Left lobe of liver (tissue), 2 donors: ENCODE measurements at regions not wholly inside any gene's neighbourhood (a gene's known extent, or its start where the extent isn't known, plus 50 kb on each side); places are given as distances from the start of the nearest gene placed in this dataset.

Experiments used
- ATAC-seq: fragments of 200-7000 bp; cut with Tn5 transposase; one replicate; pipeline ENCODE4 v1.9.1; 2020; ENCODE audit warnings: mild to moderate bottlenecking, moderate library complexity
- DNase-seq: peaks from one replicate; pipeline ENCODE4 v3.0.0-alpha.2; 2020; ENCODE audit warnings: low spot score
- donor health status: DM: no; HTN: no; CAD: no; lungs with moderate emphysema.
- donor health status: DM: no; HTN: yes; CAD: no.

DNA sequence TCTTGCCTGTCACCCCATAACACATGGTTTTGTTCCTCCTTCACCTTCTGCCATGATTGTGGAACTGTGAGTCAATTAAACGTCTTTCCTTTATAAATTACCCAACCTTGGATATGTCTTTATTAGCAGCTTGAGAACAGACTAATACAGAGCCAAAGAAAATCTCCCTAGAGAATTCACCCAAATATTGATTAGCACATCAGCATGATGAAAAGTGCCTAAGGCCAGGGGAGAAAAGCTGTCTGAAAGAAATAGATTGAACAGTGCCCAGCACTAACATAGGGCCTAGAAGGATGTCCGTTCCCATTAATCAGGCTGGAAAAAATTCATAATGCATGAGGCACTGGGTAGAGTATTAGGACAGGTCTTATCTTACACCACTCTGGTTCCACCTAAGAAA lies 111.9 kb upstream of the CALN1 start:
- ATAC-seq (no peak), DNase-seq (no peak)

DNA sequence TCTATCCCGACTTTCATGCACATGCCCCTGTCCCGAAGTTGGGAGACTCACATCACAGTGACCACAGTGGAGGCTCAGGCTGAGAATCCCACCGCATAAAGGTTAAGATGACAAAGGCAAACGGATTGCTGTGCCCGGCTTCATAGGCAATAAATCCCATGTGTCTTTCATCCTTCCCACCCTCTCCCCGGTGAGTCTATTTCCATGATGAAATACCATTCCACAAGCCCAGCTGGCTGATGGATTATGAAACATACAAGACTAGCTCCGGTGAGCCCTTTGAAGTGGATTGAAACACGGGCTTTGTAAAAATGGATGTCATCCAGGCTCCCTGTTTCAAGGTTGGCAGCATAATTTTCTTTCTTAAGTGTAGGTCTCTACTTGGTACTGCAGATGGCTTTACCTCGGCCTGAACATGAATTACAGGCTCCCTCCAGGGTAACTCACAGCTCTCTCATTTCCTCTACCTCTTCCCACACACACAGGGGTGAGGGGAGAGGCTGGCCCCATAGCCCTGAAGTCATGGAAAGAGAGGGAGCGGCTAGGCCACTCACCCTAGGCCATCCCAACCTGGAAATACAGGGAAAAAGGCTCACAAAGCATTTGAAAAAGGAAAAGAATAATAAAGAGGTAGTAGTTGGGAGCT lies 92.0 kb upstream of the CALN1 start:
- ATAC-seq: no peak

DNA sequence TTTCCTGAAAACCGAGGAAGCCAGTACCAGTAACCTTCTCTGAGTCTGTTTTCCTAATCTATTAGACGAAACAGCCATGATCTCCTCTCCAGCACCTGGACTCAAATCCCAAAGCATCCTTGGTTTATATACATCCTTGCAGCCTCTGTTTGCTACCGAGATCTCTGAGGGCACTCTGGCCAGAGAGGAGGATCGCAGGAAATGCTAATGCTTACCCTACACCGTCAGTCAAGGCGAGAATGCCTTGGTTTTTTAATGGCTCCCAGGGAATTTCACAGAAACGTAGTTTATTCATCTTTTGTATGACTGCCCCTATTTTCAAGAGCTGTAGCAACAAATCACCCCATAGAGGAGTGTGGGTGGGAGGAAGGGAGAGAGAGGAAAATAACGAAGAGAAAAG lies 91.5 kb upstream of the CALN1 start:
- DNase-seq (no peak), ATAC-seq (no peak)

More for the DNA sequence above, 92.0 kb upstream of the CALN1 start:
- DNase-seq: no peak

DNA sequence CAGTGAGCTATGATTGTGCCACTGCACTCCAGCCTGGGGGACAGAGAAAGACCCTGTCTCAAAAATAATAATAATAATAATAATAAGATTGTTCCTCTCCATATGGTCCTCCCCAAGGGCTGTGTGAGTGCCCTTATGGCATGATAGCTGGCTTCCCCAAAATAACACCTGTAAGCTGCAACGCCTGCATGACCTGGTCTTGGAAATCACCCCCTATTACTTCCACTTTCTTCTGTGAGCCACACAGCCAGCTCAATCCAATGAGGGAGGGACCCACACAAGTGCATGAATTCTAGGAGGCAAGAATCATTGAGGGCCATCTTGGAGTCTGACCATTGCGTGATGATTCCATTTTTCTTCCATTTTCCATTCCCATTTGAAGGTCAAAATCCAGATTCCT lies 82.7 kb upstream of the CALN1 start:
- ATAC-seq (no peak), DNase-seq (no peak)

DNA sequence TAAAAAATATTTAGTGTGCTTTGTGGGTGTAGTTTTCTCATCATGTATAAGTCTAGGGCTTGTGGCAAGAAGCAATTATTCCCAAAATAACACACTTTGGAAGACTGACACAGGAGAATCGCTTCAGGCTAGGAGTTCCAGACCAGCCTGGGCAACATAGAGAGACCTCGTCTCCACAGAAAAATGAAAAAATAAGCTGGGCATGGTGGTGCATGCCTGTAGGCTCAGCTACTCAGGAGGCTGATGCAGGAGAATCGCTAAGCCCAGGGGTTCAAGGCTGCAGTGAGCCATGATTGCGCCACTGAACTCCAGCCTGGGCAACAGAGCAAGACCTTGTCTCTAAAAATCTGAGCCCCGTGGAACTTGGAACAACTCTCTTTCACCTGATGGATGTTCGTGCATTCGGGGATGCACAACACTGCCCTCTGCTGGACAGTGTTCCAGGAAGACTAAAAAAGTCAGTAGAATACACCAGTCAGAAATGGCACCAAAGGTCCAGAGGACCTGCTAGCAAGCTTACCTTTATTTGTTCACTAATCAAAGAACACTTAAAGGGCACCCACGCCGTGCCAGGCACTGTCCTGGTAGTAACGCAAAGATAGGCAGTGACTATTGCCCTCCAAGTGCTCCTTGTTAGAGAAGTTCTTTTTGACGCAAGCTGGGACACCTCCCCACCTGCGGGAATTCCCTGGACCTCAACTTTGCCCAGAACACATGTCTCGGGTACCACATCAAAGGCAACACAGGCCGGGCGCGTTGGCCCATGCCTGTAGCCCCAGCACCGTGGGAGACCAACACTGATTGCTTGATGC lies 81.9 kb upstream of the CALN1 start:
- peak; percentile 68 for DNase-seq
- peak; percentile 96 for ATAC-seq

DNA sequence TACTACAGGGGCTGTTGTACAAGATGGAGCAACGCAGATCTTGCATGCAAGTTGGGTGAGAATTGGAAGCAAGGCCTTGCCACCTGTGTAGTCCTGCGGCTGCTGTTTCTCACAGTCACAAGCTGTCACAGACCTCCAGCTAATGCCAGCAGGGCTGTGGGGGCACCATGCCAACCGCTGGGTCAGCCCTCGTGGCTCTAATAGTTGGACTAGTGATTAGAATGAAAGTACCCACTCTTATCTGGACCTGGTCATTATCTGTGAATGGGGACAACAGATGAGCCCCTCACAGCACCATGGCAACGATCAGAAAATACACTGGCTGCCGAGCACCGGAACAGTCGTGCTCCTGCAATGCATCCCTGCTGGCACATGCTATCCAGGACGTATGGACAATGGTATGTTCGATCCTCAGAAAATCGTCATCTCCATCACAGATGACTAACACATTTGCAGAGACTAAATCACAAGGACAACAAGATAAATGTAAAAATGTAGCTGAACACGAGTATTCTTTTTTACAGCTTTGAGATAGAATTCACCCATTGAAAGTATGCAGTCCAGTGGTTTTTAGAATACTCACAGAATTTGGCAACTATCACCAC lies 80.4 kb upstream of the CALN1 start:
- no peak for ATAC-seq
- no peak for DNase-seq

DNA sequence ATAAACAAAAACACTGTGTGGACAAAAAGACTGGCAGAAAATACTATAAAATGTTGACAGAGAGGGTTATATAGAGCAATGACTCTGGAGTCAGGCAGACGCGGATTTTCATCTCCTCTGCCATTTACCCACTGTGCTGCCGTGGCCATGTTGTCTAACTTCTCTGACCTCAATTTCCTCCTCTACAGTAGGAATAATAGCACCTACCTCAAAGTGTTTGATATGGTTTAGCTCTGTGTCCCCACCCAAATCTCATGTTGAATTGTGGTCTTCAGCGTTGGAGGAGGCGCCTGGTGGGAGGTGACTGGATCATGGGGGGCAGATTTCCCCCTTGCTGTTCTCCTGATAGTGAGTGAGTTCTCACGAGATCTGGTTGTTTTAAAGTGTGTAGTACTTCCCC lies 78.2 kb upstream of the CALN1 start:
- no peak for ATAC-seq
- no peak for DNase-seq

DNA sequence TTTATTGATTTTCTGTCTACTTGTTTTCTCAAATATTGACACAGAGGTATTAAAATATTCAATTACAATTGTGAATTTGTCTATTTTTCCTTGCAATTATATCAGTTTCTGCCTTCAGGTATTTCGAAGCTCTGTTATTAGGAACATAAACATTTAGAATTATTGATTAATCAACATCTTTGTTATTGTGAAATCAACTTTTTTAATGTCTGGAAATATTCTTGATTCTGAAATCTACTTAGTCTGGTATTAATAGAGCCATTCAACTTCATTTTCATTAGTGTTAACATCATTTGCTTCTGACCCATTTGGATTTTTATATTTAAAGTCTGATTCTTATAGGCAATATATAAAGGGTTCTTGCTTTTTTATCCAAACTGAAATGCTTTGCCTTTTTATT lies 69.8 kb upstream of the CALN1 start:
- ATAC-seq (no peak), DNase-seq (no peak)

DNA sequence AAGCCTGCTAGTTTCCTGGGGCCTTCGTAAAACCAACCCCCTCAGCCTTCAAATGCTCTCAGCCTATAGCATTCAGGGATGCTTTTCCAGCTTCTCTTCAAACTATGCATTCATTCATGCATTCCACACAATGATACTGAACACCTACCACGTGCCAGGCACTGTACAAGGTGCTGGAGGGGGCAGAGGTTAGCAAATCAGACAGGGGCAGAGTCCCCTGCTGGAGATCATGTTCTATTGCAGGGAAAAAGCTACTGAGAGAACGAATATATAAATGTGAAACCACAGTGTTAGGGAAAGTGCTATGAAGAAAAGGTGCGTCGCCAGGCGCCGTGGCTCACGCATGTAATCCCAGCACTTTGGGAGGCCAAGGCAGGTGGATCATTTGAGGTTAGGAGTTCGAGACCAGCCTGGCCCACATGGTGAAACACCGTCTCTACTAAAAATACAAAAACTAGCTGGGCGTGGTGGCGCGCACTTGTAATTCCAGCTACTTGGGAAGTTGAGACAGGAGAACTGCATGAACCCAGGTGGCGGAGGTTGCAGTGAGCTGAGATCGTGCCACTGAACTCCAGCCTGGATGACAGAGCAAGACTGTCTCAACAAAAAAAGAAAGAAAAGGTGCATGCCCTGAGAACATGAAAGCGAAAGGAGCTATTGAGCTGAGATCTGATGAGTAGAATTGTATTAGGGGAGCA lies 64.6 kb upstream of the CALN1 start:
- no peak for DNase-seq
- ATAC-seq: no peak

DNA sequence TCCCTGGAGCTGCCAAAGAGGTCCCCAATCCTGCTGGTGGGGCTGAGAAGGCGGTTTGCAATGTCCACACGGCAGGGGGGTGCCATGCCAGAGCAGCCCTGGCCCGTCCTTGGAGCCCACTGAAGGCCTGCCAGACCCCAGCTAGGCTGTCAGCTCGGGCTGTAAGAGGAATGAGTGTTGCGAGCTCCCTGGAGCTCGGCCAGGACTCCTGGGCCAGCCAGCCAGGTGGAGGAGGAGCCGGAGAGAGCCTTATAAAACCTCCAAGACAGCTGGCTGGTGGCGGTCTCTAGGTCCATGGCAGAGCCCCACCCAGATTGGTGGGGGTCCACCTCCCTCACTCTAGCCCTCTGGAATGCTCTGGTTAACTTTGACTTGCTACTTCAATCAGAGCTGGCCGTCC lies 55.1 kb upstream of the CALN1 start:
- ATAC-seq (no peak), DNase-seq (no peak)

DNA sequence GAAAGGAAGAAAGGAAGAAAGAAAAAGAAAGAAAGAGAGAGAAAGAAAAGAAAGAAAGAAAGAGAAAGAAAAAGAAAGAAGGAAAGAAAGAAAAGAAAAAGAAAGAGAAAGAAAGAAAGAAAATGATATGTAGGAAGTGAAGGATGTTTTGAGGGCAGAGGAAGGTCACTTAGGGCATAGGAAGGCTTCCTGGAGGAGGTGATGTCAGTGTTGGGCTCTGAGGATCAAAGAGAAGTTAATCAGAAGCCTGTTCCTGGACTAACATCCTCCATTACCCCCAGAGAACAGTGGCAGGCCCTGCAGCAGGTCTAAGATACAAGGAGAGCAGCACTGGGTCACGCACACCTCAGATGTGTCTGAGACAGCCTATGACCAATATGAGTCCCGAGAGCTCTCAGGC lies 54.7 kb upstream of the CALN1 start:
- ATAC-seq (no peak), DNase-seq (no peak)

DNA sequence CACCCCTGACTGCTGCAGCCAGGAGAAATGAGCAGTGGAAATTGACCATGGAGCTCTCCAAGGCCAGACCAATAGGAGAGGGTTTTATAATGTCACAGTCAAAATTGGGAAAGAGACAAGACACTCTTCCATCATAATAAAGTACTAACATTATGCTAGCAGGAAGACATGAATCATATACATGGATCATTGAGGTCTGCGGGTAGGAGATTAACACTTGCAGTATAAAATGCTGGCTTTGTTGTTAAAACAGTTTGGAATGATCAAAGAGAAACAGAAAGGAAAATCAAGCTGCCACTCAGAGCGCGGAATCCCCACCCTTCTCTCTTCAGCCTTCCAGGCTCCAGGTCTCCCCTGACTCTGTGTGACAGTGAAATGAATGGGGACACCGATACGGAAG lies 53.4 kb upstream of the CALN1 start:
- DNase-seq (no peak), ATAC-seq (no peak)

DNA sequence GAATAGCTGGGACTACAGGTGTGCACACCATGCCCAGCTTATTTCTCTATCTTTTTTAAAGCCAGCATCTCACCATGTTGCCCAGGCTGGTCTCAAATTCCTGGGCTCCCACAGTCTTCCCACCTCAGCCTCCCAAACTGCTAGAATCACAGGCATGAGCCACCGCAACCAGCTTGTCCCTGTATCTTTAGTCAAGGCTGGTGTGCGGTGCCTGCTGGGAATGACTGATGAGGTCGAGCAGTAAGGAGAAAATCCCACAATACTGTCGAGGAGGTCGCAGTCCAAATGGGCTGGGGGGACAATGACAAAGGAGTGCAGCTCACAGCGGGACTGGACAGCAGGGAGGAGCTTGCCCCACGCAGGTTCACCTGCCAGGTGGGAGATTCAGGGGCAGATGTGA lies 50.2 kb upstream of the CALN1 start:
- ATAC-seq (no peak), DNase-seq (no peak)
